ENCODE measurements at regions not wholly inside any gene's neighbourhood (a gene's known extent, or its start where the extent isn't known, plus 50 kb on each side); places are given as distances from the start of the nearest gene placed in this dataset.

DNA sequence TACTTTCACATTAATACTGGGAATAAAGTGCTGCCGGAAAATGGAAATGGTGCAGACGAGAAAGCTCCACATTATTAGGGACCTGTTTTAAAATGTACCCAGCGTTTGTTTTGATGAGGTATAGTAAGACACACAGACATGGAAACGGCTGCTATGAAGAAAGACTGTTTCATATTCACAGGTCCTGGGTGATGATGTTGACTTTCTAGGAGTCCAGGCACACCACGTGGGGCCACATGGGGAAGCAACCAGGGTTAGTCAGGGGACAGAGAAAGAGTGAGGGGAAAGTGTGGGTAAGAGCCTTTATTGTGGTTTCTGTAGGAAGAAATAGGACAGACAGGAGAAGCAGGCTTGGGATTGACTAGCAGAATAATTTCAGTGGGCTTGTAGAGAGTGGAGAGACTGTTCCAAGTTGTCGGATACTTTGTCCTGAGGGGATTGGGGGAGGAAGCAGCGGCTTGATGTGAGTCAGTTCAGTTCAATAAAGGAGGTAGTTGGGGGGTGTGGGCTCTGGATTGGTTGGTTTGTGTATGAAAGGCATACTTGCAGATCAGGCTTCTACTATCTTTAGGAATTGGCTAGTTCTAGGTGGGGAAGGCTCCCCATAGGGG is 112.0 kb upstream of the MCHR2 start:
- WGBS (ENCODE audit: insufficient coverage, insufficient replicate concordance, low lambda C conversion rate, missing lambda C conversion rate) = 35% methylated on average over 7 of the region's 7 CpGs
- H3K4me3 ChIP-seq = no peak overlapping the region
- BruUV-seq (replicated peaks) = no TSS peak
- CTCF ChIA-PET = interaction anchor here (0.9 to 3.8 kb wide), 11 partner anchors 10 to 558 kb away, joined by 3 to 24 read pairs (median 5); no protein-coding TSS in a partner anchor
- in situ Hi-C loops (cut with MboI) (no loop called here), intact Hi-C loops (cut with micrococcal nuclease; ENCODE audit: unreplicated experiment) (loop anchor here (2.0 to 10.0 kb wide), 3 partner anchors 551 to 1119 kb away; no protein-coding TSS in a partner anchor)
- H3K9ac ChIP-seq (ENCODE audit: control insufficient read depth, insufficient read depth, low read length) = no peak overlapping the region
- no peak for FAIRE-seq
- H4K20me1 ChIP-seq (ENCODE audit: control insufficient read depth, insufficient read depth) = no peaks in the 10 kb centered on the region
- no peaks in the 10 kb centered on the region for H3K36me3 ChIP-seq (ENCODE audit: control insufficient read depth in 2 of 2, insufficient read depth in 2 of 2, low read length in 1 of 2)
- POLR2A ChIA-PET = no interaction called here
- H2AFZ ChIP-seq (ENCODE audit: control insufficient read depth, low read depth, low read length) = no peak overlapping the region
- SMC1A ChIA-PET (ENCODE audit: uncharacterized antibody, unreplicated experiment) = interaction anchor here (1.3 to 1.5 kb wide), 3 partner anchors 8 to 105 kb away, joined by 3 to 5 read pairs (median 3); no protein-coding TSS in a partner anchor
- H3K27ac ChIP-seq (ENCODE audit: control insufficient read depth, insufficient read depth) = no peak overlapping the region
- RAD21 ChIA-PET (ENCODE audit: unreplicated experiment) = interaction anchor here (2.1 kb wide), 1 partner anchor 11 kb away, joined by 13 read pairs; no protein-coding TSS in a partner anchor
- H3K9me3 ChIP-seq (replicated peaks; ENCODE audit: control insufficient read depth, insufficient read depth, low read length) = no peaks in the 10 kb centered on the region
- no peaks in the 10 kb centered on the region for H3K4me1 ChIP-seq (ENCODE audit: control insufficient read depth, insufficient read depth, low read length)
- no peak for DNase-seq (ENCODE audit: low read depth, low spot score)
- no peaks in the 10 kb centered on the region; a peak in 1 of 4 replicates for H3K27me3 ChIP-seq (replicated peaks in 1 of 2; ENCODE audit: control insufficient read depth in 2 of 2, insufficient read depth in 2 of 2, low read length in 1 of 2)
- ATAC-seq = peak; percentile 36
- no peak overlapping the region for H3K4me2 ChIP-seq (ENCODE audit: control insufficient read depth, insufficient read depth)
- no peaks in the 10 kb centered on the region for H3K79me2 ChIP-seq (ENCODE audit: control insufficient read depth, insufficient read depth, low read length)
- TF ChIP-seq ZNF274 (IDR thresholded peaks at IDR 0.05; ENCODE audit: insufficient read depth, insufficient read length) = no peak
- no peak for TF ChIP-seq SUPT20H (IDR thresholded peaks at IDR 0.05; ENCODE audit: borderline replicate concordance, control insufficient read depth, low read depth, low read length)
- TF ChIP-seq, protein P1, sequence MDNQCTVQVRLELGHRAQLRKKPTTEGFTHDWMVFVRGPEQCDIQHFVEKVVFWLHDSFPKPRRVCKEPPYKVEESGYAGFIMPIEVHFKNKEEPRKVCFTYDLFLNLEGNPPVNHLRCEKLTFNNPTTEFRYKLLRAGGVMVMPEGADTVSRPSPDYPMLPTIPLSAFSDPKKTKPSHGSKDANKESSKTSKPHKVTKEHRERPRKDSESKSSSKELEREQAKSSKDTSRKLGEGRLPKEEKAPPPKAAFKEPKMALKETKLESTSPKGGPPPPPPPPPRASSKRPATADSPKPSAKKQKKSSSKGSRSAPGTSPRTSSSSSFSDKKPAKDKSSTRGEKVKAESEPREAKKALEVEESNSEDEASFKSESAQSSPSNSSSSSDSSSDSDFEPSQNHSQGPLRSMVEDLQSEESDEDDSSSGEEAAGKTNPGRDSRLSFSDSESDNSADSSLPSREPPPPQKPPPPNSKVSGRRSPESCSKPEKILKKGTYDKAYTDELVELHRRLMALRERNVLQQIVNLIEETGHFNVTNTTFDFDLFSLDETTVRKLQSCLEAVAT (IDR thresholded peaks at IDR 0.05) = no peak
- TF ChIP-seq TAF1 (IDR thresholded peaks at IDR 0.05; ENCODE audit: borderline replicate concordance, low read depth, low read length) = no peak
- TF ChIP-seq BHLHE40 (IDR thresholded peaks at IDR 0.05; ENCODE audit: borderline replicate concordance in 1 of 2, low read depth in 2 of 2, low read length in 1 of 2) = no peak
- TF ChIP-seq NFXL1 (IDR thresholded peaks at IDR 0.05; ENCODE audit: borderline replicate concordance) = no peak
- TF ChIP-seq ZNF622 (IDR thresholded peaks at IDR 0.05) = no peak
- no peak for TF ChIP-seq ZNF217 (IDR thresholded peaks at IDR 0.05)

Measured in GM12878 (cell line).